ENCODE measurements at regions not wholly inside any gene's neighbourhood (a gene's known extent, or its start where the extent isn't known, plus 50 kb on each side); places are given as distances from the start of the nearest gene placed in this dataset.
"Not testable (repeated sequence)": the region's sequence is repeated elsewhere in the genome, so short reads cannot be mapped to it uniquely, and the experiment has no call there.

DNA sequence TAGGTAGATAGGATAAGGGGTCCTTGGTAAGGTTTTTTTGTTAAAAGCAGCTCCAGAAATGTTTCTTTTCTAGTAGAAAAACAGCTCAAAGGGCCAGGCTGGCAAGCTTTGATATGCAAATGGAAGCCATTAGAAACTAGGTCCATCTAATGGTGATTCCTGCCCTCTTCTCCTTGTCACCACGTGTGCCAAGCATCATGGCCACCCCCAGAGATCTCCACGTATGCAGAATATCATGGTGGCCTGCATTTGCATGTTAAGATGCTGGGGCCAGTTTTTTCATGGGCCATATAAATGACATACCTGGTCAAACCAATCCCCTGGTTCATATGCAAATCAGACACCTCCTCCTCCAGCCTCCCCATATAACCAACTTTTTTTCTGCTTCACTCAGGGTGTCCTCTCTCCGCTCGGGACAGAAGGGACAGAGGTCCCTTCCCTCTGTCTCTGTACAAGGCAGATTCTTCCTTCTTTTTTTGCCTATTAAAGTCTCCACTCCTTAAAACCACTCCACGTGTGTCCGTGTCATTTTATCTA is 1335.9 kb downstream of the UQCRFS1 start:
- H3K27me3 Mint-ChIP-seq (ENCODE audit: low read depth): no peaks in the 10 kb centered on the region
- H3K4me3 Mint-ChIP-seq: no peak overlapping the region
- H3K27ac Mint-ChIP-seq: no peak overlapping the region
- no peaks in the 10 kb centered on the region for H3K36me3 Mint-ChIP-seq (ENCODE audit: low read depth)
- H3K4me1 Mint-ChIP-seq (ENCODE audit: low read depth): no peaks in the 10 kb centered on the region
- peaks cover 33% of the 10 kb centered on the region for H3K9me3 Mint-ChIP-seq

DNA sequence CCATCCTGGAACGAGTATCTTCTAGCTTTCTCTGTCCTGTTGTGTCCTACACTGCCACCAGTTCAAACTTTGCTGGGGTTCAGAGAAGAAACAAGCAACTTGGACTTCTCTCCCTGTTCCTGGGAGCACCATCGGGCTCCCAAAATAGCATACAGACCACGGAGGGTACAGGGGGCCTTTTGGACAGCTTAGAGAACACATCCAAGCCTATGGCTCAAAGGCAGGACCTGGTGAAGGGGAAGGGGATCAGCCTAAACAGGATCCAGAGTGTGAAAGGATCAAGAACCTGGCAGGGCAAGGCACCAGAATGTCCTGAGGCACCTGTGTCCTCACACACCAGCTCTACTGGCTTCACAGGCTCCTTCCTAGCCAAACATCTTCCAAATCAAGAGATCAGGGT is 1336.5 kb downstream of the UQCRFS1 start:
- no peaks in the 10 kb centered on the region for H3K4me1 Mint-ChIP-seq (ENCODE audit: low read depth)
- no peak overlapping the region for H3K4me3 Mint-ChIP-seq
- H3K9me3 Mint-ChIP-seq: peaks cover 32% of the 10 kb centered on the region

DNA sequence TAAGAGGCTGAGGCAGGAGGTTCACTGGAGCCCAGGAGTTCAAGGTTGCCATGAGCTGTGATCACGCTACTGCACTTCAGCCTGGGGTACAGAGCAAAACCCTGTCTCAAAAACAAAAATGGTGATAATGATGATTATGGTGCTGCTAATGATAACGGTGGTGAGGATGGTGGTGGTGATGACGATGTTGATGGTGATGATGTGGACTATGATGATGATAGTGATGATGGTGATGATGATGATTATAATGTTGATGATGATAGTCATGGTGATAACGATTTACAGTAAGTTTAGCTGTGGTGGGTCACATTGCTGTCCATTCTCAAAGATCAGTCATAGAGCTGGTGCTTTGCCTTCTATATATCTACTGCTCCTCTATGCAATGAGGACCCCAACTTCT is 1340.6 kb downstream of the UQCRFS1 start:
- no peaks in the 10 kb centered on the region for H3K4me1 Mint-ChIP-seq (ENCODE audit: low read depth)
- H3K36me3 Mint-ChIP-seq (ENCODE audit: low read depth): no peaks in the 10 kb centered on the region
- no peak overlapping the region for H3K4me3 Mint-ChIP-seq
- peaks cover 37% of the 10 kb centered on the region for H3K9me3 Mint-ChIP-seq
- no peak overlapping the region for H3K27ac Mint-ChIP-seq
- no peaks in the 10 kb centered on the region for H3K27me3 Mint-ChIP-seq (ENCODE audit: low read depth)

More for the DNA sequence above, 1336.5 kb downstream of the UQCRFS1 start:
- Mint-ChIP-seq H3K27ac (no peak overlapping the region), H3K27me3 (ENCODE audit: low read depth) (no peaks in the 10 kb centered on the region), H3K36me3 (ENCODE audit: low read depth) (no peaks in the 10 kb centered on the region)

DNA sequence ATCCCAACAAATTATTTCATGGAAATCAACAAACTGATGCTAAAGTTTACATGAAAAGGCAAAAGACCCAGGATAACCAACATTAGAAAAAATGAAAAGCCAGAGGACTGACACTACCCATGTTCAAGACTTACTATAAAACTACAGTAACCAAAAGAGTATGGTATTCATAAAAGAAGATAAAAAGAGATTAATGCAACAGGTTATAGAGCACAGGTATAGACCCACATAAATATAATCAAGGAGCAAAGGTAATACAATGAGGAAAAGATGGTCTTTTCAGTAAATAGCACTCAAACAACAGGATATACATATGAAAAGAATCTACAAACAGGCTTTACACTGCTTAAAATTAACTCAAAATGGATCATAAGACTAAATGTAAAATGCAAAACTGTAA is 1342.7 kb downstream of the UQCRFS1 start:
- Mint-ChIP-seq H3K4me3 (no peak overlapping the region), H3K36me3 (ENCODE audit: low read depth) (peaks cover 3% of the 10 kb centered on the region), H3K27ac (no peak overlapping the region), H3K9me3 (peaks cover 36% of the 10 kb centered on the region), H3K4me1 (ENCODE audit: low read depth) (no peaks in the 10 kb centered on the region), H3K27me3 (ENCODE audit: low read depth) (no peaks in the 10 kb centered on the region)

DNA sequence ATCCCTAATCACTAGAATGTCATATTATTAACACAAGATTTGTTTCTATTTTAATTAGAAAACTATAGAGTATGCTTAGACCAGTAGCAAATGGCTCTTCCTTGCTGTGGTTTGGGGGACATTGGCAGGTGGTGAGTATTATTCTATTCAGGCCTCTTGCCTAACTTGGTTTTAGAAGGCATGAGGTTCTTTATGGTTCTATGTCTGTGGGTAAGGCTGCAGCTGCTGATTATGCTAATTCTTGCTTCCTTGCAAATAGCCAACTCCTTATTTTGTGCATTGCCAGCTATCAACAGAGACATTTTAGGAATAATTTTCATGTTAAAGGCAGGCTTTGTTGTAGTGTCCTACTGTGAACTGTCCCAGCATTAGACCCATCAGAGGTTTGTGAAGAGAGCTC is 1344.9 kb downstream of the UQCRFS1 start:
- Mint-ChIP-seq H3K9me3 (peaks cover 44% of the 10 kb centered on the region), H3K4me3 (no peak overlapping the region), H3K4me1 (ENCODE audit: low read depth) (no peaks in the 10 kb centered on the region), H3K27me3 (ENCODE audit: low read depth) (no peaks in the 10 kb centered on the region), H3K36me3 (ENCODE audit: low read depth) (peaks cover 3% of the 10 kb centered on the region), H3K27ac (no peak overlapping the region)

DNA sequence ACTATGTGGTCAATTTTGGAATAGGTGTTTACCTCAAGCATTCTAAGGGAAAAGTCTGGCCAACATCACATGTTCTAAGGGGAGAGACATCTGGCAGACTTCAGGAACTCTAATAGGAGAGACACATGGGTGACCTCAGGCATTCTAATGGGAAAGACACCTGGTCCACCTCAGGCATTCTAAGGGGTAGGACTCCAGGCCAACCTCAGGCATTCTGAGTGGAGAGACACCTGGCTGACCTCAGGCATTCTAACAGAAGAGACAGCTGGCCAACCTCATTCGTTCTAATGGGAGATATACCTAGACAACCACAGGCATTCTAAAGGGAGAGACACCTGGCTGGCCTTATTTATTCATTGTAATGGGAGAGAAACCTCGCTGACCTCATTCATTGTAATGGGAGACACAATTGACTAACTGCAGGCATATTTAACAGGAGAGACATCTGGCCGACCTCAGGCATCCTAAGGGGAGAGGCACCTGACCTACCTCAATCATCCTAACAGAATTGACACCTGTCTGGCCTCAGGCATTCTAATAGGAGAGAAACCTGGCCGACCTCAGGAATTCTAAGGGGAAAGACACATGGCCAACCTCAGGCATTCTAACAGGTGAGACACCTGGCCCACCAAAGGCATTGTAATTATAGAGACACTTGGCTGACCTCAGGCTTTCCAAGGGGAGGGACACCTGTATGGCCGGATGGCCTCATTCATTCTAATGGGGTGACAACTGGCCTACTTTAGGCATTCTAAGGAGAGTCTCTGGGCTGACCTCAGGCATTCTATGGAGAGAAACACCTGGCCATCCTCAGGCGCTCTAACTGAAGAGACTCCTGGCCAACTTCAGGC is 1346.8 kb downstream of the UQCRFS1 start:
- Mint-ChIP-seq H3K27me3 (ENCODE audit: low read depth) (no peaks in the 10 kb centered on the region), H3K4me1 (ENCODE audit: low read depth) (no peaks in the 10 kb centered on the region), H3K9me3 (peaks cover 52% of the 10 kb centered on the region), H3K4me3 (no peak overlapping the region), H3K36me3 (ENCODE audit: low read depth) (peaks cover 3% of the 10 kb centered on the region), H3K27ac (no peak overlapping the region)

DNA sequence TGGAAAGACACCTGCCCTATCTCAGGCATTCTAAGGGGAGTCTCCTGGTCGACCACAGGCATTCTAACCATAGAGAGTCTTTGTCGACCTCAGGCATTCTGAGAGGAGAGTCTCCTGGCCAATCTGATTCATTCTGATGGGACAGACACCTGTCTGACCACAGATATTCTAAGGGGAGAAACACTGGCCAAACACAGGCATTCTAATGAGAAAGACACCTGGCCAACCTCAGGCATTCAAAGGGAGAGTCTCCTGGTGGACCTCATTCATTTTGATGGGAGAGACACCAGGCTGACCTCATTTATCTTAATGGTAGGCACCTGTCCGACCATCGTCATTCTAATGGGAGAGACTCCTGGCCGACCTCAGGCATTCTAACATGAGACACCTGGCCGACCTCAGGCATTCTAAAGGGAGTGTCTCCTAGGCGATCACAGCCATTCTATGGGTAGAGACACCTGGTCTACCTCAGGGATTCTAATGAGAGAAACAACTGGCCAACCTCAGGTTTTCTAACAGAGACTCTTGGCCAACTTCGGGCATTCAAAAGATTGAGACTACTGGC is 1351.5 kb downstream of the UQCRFS1 start:
- Mint-ChIP-seq H3K4me1 (ENCODE audit: low read depth) (no peaks in the 10 kb centered on the region), H3K36me3 (ENCODE audit: low read depth) (peaks cover 3% of the 10 kb centered on the region), H3K27me3 (ENCODE audit: low read depth) (no peaks in the 10 kb centered on the region), H3K9me3 (peaks cover 84% of the 10 kb centered on the region), H3K4me3 (no peak overlapping the region), H3K27ac (no peak overlapping the region)

DNA sequence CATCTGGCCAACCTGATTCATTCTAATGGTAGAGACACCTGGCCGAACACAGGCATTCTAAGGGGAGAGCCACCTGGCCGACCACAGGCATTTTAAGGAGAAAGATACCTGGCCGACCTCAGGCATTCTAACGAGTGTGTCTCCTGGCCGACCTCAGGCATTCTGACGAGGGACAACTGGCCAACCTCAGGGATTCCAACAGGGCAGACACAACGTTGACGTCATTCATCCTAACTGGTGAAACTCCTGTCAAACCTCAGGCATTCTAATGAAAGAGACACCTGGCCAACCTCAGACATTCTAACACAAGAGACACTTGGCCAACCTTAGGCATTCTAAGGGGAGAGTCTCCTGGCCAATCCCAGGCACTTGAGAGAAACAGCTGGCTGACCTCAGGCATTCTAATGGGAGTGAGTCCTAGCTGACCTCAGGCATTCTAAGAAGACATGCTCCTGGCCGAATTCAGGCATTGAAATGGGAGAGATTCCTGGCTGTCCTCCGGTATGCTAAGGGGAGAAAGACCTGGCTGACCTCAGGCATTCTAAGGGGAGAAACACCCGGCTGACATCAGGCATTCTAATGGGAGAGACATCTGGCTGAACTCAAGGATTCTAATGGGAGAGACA is 1352.5 kb downstream of the UQCRFS1 start:
- Mint-ChIP-seq H3K4me1 (ENCODE audit: low read depth) (no peaks in the 10 kb centered on the region), H3K36me3 (ENCODE audit: low read depth) (no peaks in the 10 kb centered on the region), H3K9me3 (peaks cover 84% of the 10 kb centered on the region), H3K27ac (no peak overlapping the region), H3K27me3 (ENCODE audit: low read depth) (no peaks in the 10 kb centered on the region), H3K4me3 (no peak overlapping the region)

DNA sequence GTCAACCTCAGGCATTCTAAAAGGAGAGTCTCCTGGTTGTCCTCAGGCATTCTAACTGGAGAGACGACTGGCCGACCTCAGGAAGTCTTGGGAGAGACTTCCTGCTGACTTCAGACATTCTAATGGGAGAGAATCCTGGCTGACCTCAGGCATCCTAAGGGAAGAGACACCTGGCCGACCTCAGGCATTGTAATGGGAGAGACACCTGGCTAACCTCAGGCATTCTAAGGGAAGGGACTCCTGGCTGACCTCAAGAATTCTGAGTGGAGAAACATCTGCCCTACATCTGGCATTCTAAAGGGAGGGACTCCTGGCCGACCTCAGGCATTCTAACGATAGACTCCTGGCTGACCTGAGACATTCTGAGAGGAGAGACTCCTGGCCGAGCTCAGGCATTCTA is 1353.3 kb downstream of the UQCRFS1 start:
- H3K4me1 Mint-ChIP-seq (ENCODE audit: low read depth): no peaks in the 10 kb centered on the region
- peaks cover 86% of the 10 kb centered on the region for H3K9me3 Mint-ChIP-seq
- H3K4me3 Mint-ChIP-seq: no peak overlapping the region
- H3K27me3 Mint-ChIP-seq (ENCODE audit: low read depth): no peaks in the 10 kb centered on the region
- H3K36me3 Mint-ChIP-seq (ENCODE audit: low read depth): no peaks in the 10 kb centered on the region
- H3K27ac Mint-ChIP-seq: no peak overlapping the region

DNA sequence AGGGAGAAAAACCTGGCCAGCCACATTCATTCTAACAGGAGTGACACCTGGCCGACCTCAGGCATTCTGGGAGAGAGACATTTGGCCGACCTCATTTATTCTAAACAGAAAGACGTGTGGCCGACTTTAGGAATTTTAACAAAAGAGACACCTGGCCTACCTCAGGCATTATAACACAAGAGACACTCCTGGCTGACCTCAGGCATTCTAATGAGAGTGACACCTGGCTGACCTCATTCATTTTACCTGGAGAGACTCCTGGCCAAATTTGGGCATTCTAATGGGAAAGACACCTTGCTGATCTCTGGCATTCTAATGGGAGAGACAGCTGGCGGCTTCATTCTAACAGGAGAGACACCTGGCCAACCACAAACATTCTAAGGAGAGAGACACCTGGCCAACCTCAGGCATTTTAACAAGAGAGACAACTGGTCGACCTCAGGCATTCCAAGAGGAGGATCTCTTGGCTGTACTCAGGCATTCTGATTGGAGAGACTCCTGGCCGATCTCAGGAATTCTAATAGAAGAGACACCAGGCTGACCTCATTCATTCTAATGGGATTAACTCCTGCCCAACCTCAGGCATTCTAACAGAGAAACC is 1353.9 kb downstream of the UQCRFS1 start:
- H3K9me3 Mint-ChIP-seq: peaks cover 89% of the 10 kb centered on the region
- no peak overlapping the region for H3K4me3 Mint-ChIP-seq
- no peaks in the 10 kb centered on the region for H3K27me3 Mint-ChIP-seq (ENCODE audit: low read depth)
- no peaks in the 10 kb centered on the region for H3K36me3 Mint-ChIP-seq (ENCODE audit: low read depth)
- H3K27ac Mint-ChIP-seq: no peak overlapping the region
- no peaks in the 10 kb centered on the region for H3K4me1 Mint-ChIP-seq (ENCODE audit: low read depth)

DNA sequence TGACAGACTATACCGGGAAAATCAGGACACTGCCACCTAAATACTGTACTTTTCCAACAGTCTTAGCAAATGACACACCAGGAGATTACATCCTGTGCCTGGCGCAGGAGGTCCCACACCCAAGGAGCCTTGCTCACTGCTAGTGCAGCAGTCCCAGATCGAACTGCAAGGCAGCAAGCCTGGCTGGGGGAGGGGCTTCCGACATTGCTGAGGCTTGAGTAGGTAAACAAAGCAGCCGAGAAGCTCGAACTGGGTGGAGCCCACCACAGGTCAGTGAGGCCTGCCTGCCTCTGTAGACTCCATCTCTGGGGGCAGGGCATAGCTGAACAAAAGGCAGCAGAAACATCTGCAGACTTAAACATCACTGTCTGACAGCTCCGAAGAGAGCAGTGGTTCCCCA is 1360.0 kb downstream of the UQCRFS1 start:
- H3K9me3 Mint-ChIP-seq: peaks cover 62% of the 10 kb centered on the region
- H3K4me1 Mint-ChIP-seq (ENCODE audit: low read depth); H3K36me3 Mint-ChIP-seq (ENCODE audit: low read depth); H3K27me3 Mint-ChIP-seq (ENCODE audit: low read depth); H3K27ac Mint-ChIP-seq; H3K4me3 Mint-ChIP-seq: not testable (repeated sequence)

DNA sequence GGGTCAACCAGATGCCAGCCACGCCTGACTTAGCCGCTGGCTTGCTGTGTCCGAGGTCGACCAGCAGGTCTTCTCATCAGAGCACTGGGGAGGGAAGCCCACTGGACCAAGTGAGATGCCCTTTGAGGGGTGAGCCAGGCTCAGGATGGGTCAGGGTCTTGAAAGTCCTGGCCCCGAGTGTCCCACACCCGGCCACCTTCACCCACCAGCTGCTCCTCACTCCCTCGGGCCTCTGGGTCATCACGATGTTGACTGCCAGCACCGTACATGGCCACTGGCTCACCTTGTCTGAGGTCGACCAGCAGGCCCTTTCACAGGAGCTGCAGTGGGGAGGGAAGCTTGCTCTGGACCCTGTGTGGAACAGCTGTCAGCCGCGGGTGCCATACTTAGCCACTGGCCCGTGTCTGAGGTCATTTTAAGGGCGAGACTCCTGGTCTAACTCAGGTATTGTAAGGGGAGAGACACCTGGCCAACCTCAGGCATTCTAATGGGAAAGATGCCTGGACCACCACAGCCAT is 1361.3 kb downstream of the UQCRFS1 start:
- no peaks in the 10 kb centered on the region for H3K4me1 Mint-ChIP-seq (ENCODE audit: low read depth)
- no peak overlapping the region for H3K27ac Mint-ChIP-seq
- no peak overlapping the region for H3K4me3 Mint-ChIP-seq
- H3K9me3 Mint-ChIP-seq: peaks cover 61% of the 10 kb centered on the region
- H3K27me3 Mint-ChIP-seq (ENCODE audit: low read depth): no peaks in the 10 kb centered on the region
- H3K36me3 Mint-ChIP-seq (ENCODE audit: low read depth): no peaks in the 10 kb centered on the region

DNA sequence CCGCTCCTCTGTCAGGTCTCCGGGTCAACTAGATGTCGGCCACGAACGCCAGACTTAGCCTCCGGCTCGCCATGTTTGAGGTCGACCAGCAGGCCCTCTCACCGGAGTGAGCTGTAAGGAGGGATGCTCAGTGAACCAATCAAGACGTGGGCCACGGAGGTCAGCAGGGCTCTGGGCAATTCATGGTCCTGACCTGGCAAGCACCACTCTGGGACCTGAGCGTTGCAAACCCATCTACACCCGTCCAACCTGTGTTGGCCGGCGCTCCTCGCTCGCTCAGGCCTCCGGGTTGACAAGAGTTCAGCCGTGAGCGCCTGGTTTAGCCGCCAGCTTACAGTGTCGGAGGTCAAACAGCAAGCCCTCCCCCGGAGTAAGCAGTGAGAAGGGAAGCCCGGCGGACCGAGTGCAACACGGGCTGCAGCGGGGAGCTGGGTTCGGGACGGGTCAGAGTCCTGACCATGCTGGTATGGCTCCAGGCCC is 1361.9 kb downstream of the UQCRFS1 start:
- Mint-ChIP-seq H3K27me3 (ENCODE audit: low read depth) (no peaks in the 10 kb centered on the region), H3K4me1 (ENCODE audit: low read depth) (no peaks in the 10 kb centered on the region), H3K4me3 (no peak overlapping the region), H3K27ac (no peak overlapping the region), H3K9me3 (peaks cover 61% of the 10 kb centered on the region), H3K36me3 (ENCODE audit: low read depth) (no peaks in the 10 kb centered on the region)

DNA sequence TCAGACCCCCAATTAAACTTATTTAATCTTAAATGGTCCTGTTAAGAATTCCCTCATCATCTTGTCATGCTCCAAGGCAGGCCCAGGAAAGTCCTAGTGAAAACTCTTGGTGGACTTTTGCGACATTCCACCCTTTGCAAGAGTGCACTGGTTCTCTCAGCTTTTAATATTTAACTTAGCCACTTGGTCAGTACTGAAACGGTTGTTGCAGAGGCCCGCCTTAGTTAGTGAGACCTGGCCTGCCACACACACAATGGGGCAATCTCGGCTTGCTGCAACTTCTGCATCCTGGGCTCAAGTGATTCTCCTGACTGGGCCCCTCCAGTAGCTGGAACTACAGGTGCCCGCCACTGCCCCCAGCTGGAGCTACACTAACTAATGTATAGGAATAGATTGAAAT is 1366.0 kb downstream of the UQCRFS1 start:
- Mint-ChIP-seq H3K4me1 (ENCODE audit: low read depth) (no peaks in the 10 kb centered on the region), H3K36me3 (ENCODE audit: low read depth) (no peaks in the 10 kb centered on the region), H3K27ac (no peak overlapping the region), H3K27me3 (ENCODE audit: low read depth) (no peaks in the 10 kb centered on the region), H3K9me3 (peaks cover 75% of the 10 kb centered on the region), H3K4me3 (no peak overlapping the region)
